ENCODE measurements at regions not wholly inside any gene's neighbourhood (a gene's known extent, or its start where the extent isn't known, plus 50 kb on each side); places are given as distances from the start of the nearest gene placed in this dataset.

DNA sequence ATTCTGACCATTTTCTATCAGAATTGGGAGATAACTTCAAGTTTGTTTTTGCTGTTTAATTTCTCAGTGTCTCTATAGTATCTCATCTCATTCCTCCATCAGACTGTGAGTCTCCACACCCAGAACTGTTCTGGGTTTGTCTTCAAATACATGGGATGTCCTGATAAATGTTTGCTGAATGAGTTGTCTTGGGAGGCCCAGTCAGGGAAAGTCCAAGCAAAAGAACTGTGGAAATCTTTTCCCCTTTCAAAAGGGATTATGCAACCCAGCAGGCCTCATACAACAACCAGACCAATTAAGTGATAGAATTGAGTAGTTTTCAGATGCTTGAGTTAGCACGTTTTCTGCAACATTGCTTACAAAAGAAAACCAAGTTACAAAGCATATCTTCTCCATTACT, 324.4 kb downstream of the BRINP1 start:
- DNase-seq, result no peak

DNA sequence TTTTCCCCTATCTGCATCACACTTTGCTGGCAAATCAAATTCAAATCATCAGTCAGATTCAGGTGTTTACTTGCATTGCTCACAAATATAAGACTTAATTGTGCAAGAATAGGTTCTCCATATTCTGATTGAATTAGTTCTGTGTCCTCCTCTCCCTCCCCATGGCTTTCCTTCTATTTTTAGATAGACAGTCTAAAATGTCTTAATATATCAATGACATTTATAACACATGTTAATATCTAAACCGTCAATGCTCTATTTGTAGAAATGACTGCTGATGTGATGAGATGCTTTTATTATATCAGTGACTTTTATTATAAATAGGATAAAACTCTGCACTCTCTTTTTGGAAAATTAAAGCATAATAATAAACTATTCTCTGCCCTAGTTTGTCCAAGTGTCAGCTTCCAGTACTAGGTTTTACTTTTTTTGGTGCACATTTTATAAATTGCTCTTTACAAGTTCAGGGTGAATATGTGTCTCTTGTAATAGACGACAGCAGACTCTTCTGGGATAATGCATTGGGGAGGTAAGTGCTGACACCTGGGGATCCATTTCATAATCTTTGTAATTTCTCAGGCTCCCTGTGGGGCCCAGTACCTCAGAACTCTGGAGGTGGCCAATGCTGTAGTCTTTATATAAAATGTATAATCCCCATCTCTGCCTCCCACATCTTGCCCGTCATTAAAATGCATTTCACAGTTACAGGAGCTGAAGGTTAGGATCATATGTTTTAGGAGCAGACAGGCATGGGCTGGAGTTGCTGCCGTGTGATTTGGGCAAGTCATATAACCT, 321.5 kb downstream of the BRINP1 start:
- peak; percentile 55 for DNase-seq

GRCh38 chr9:119050281-119050680, 319.0 kb downstream of the BRINP1 start:
- DNase-seq, result no peak

- peak; percentile 71 for DNase-seq
These were observed 316.8 kb downstream of the BRINP1 start for GRCh38 chr9:119052339-119053030.

DNA sequence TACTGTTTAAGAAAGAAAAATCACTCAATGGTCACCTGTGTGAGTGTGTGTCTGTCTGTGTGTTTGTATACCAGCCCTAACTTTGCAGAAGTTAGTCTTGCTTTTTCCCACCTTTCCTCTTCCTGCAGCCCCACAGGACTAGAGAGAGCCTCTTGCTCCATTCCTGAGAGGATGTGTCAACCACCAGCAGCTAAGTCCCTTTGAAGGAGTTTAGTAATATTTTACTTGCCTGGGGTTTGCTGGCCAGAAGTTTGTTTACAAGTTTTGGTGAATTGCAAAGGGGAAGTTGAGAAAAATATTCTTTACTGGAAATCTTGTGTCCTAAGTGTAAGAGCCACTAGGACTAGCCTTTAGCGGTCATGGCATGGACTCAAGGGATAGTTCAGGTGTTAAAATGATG, 316.2 kb downstream of the BRINP1 start:
- no peak for DNase-seq

GRCh38 chr9:119060629-119061385, 308.4 kb downstream of the BRINP1 start:
- DNase-seq, result no peak

GRCh38 chr9:119071636-119072035, 297.6 kb downstream of the BRINP1 start:
- peak; percentile 84 for DNase-seq

DNA sequence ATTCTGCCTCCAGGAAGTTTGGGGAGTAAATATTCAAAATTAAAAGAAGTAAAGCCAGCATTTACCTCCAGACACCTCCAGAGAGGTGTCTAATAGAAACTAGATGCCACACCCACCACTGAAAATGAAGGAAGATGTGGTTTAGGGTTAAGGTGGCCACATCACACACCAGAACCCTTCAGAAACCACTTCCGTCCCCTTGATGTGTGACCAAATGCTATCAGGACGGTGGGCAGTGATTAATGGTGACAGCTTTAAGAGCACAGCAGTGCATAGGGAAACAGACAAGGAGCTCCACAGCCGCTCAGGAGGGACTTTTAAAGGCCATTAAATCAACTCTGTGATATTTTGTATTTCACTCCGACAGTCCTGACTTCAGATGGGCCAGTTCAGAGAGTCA, 295.2 kb downstream of the BRINP1 start:
- DNase-seq, result no peak

GRCh38 chr9:119078015-119078414, 291.2 kb downstream of the BRINP1 start:
- peak; percentile 88 for DNase-seq

DNA sequence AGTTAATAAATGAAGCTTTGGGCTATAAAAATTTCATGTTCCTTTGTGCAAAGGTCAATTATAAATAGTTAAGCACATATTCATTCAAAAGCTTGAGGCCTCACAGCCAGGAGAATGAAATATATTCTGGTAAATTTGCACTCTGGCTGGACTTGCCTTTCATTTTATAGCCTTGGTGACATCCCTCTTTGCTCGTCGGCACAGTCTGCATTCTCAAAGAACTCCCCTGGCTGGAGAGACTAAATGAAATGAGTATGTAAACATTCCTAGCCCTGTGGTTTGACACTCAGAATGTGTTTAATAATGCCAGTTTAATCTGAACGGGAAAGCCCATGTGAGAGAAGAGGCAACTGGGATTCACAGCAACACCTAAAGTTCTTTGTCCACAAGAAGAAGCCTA, 285.6 kb downstream of the BRINP1 start:
- peak; percentile 86 for DNase-seq

DNA sequence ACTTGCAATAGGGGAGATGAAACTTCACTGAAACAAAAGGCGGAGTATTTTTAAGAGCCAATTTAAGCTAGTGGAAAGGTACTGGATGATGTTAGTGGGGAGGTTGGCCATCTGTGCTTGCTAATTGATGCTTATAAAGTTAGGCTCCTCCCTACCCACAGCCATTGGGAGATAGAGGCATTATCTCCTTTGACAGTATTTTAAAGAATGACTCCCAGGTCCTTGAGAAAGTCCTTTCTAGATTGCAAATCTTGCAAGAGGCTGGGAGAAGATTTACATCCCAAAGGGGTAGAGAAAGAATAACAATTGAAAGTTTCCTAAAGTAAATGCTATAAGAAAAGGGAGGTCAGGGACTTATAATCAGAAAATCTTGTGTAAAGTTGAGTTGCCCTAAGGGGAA, 282.6 kb downstream of the BRINP1 start:
- DNase-seq, result peak; percentile 16

- DNase-seq, result peak; percentile 79
These were observed 281.2 kb downstream of the BRINP1 start for GRCh38 chr9:119088002-119088547.

DNA sequence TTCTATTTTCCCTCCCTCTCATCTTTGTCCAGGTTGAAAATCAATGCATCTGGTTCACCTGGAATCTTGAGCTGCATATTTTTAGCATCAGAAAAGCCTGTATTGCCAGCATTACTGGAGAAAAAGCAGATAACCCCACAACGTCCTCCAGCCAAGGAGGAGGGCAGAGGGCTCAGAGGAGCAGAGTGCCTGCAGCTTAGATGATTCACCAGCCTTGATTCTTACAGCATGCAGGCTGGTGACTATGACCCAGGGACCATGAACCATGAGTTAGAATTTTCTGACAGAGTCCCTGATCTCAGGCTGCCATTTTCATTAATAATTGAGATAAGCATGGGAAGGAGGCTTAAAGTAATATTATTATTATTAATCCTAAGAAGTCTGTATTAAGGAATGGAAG, 278.2 kb downstream of the BRINP1 start:
- DNase-seq, result no peak

DNA sequence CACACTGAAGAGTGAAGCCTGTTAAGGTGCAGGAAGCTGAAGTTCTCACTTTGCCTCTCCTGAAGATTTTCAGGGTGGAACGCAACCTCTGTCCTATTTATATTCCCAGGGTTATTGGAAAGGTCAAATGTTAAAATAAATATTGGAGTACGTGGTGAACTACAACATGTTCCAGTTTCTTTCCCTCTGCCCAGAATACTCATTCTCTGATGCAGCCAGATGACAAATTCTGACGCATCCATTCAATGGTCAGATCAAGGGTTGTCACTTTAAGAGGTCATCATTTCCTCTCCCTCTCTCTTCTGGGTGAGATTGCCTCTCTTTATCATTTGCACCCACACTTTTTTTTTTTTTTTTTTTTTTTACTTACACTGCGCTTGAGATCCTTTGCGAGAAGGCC, 277.1 kb downstream of the BRINP1 start:
- no peak for DNase-seq

DNA sequence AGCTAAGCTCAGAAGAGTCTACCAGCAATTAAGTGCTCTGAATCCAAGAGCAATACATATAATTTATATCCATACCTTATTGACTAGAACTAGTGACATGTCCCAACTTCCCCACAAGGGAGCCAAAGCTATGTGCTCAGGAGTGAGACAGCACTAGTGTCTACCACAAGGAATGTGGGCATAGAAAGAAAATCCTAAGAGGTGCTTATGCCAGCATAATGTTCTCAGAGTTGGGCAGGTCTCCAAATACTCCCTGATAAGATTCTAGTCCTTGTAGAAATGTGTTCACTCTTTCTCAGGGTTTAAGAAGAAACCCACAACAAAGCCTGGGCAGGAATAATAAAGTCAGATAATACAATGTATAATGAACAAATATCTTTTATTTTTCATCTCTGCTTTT, 275.1 kb downstream of the BRINP1 start:
- no peak for DNase-seq

DNA sequence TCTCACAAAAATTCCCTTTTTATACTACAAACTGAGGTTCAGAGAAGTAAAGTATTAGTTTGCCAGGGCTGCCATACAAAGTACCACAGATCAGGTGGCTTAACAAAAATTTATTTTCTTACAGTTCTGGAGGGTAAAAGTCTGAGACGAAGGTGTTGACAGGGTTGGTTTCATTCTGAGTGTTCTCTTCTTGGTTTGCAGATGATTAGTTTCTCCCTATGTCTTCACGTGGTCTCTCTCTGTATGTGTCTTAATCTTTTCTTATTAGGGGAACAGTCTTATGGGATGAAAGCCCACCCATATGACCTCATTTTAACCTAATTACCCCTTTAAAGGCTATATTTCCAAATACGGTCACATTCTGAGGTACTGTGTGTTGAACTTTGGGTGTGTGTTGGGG, 274.2 kb downstream of the BRINP1 start:
- no peak for DNase-seq

DNA sequence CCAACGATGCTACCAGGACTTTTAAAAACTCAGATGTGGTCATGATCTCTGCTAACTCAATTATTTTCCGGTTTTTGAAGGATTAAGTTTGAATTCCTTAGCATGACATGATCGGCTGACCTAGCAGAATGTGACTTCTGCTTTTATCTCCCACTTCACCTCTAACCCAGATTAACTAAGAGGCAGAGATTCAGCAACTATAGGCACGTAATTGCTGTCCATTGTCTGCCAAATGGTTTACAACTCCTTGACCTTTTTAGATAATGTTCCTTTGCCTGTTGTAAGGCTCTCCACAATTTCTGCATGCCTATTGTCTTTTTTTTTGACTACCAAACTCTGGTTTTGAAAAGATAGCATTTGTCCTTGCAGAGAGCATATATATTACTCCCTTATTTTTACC, 268.2 kb downstream of the BRINP1 start:
- DNase-seq, result peak; percentile 29

GRCh38 chr9:119114681-119115080, 254.6 kb downstream of the BRINP1 start:
- DNase-seq, result no peak

All from NCI-H69 (cell line).